ENCODE measurements at regions not wholly inside any gene's neighbourhood (a gene's known extent, or its start where the extent isn't known, plus 50 kb on each side); places are given as distances from the start of the nearest gene placed in this dataset.
"Not testable (repeated sequence)": the region's sequence is repeated elsewhere in the genome, so short reads cannot be mapped to it uniquely, and the experiment has no call there.

GRCh38 chr13:86425170-86425815 is 626.1 kb upstream of the SLITRK6 start:
- DNase-seq (ENCODE audit: low read depth), result no peak

- no peak for DNase-seq (ENCODE audit: low read depth)
Observed at GRCh38 chr13:86426437-86426836, 627.2 kb upstream of the SLITRK6 start.

- no peak for DNase-seq (ENCODE audit: low read depth)
Observed at GRCh38 chr13:86429756-86430155, 630.5 kb upstream of the SLITRK6 start.

- no peak for DNase-seq (ENCODE audit: low read depth)
Observed at GRCh38 chr13:86438034-86438433, 638.8 kb upstream of the SLITRK6 start.

GRCh38 chr13:86445206-86445605 is 646.0 kb upstream of the SLITRK6 start:
- no peak for DNase-seq (ENCODE audit: low read depth)

- no peak for DNase-seq (ENCODE audit: low read depth)
Observed at GRCh38 chr13:86445672-86446071, 646.5 kb upstream of the SLITRK6 start.

GRCh38 chr13:86446311-86446710 is 647.1 kb upstream of the SLITRK6 start:
- DNase-seq (ENCODE audit: low read depth), result no peak

GRCh38 chr13:86447479-86447878 is 648.3 kb upstream of the SLITRK6 start:
- DNase-seq (ENCODE audit: low read depth), result no peak

- DNase-seq (ENCODE audit: low read depth), result no peak
Observed at GRCh38 chr13:86462011-86462410, 662.8 kb upstream of the SLITRK6 start.

GRCh38 chr13:86464193-86464592 is 665.0 kb upstream of the SLITRK6 start:
- no peak for DNase-seq (ENCODE audit: low read depth)

- DNase-seq (ENCODE audit: low read depth), result no peak
Observed at GRCh38 chr13:86474971-86475370, 675.8 kb upstream of the SLITRK6 start.

GRCh38 chr13:86476656-86477055 is 677.4 kb upstream of the SLITRK6 start:
- no peak for DNase-seq (ENCODE audit: low read depth)

- DNase-seq (ENCODE audit: low read depth), result no peak
Observed at GRCh38 chr13:86486582-86486981, 687.4 kb upstream of the SLITRK6 start.

GRCh38 chr13:86491121-86491520 is 691.9 kb upstream of the SLITRK6 start:
- no peak for DNase-seq (ENCODE audit: low read depth)

- DNase-seq (ENCODE audit: low read depth), result not testable (repeated sequence)
Observed at GRCh38 chr13:86501931-86502330, 702.7 kb upstream of the SLITRK6 start.

- no peak for DNase-seq (ENCODE audit: low read depth)
Observed at GRCh38 chr13:86510792-86511191, 711.6 kb upstream of the SLITRK6 start.

- DNase-seq (ENCODE audit: low read depth), result no peak
Observed at GRCh38 chr13:86541461-86541860, 742.2 kb upstream of the SLITRK6 start.

GRCh38 chr13:86554066-86554465 is 754.8 kb upstream of the SLITRK6 start:
- no peak for DNase-seq (ENCODE audit: low read depth)

- DNase-seq (ENCODE audit: low read depth), result no peak
Observed at GRCh38 chr13:86559901-86560300, 760.7 kb upstream of the SLITRK6 start.

GRCh38 chr13:86562866-86563265 is 763.6 kb upstream of the SLITRK6 start:
- no peak for DNase-seq (ENCODE audit: low read depth)

- DNase-seq (ENCODE audit: low read depth), result no peak
Observed at GRCh38 chr13:86563308-86563707, 764.1 kb upstream of the SLITRK6 start.

- no peak for DNase-seq (ENCODE audit: low read depth)
Observed at GRCh38 chr13:86567119-86567518, 767.9 kb upstream of the SLITRK6 start.

- DNase-seq (ENCODE audit: low read depth), result no peak
Observed at GRCh38 chr13:86569119-86569518, 769.9 kb upstream of the SLITRK6 start.

GRCh38 chr13:86569974-86570373 is 770.8 kb upstream of the SLITRK6 start:
- no peak for DNase-seq (ENCODE audit: low read depth)

- no peak for DNase-seq (ENCODE audit: low read depth)
Observed at GRCh38 chr13:86572115-86572514, 772.9 kb upstream of the SLITRK6 start.

All from activated T-cell treated with anti-CD3 and anti-CD28 coated beads for 48 hours (primary cell).